NT2/D1 (cell line): ENCODE measurements at regions not wholly inside any gene's neighbourhood (a gene's known extent, or its start where the extent isn't known, plus 50 kb on each side); places are given as distances from the start of the nearest gene placed in this dataset.

Experiments
- DNase-seq: peaks from one replicate; pipeline ENCODE4 v3.0.0-alpha.2; 2011; ENCODE audit warnings: low read depth, low spot score
- H3K27me3 ChIP-seq: 2 replicates; pipeline ENCODE4 v1.6.0; 2011; ENCODE audit warnings: mild to moderate bottlenecking; ENCODE audit not compliant: insufficient read length, insufficient read depth
- H3K36me3 ChIP-seq: 2 replicates; pipeline ENCODE4 v1.6.1; 2011; ENCODE audit warnings: mild to moderate bottlenecking, low read length, mixed read lengths; ENCODE audit not compliant: insufficient read depth, insufficient read length
- H3K4me1 ChIP-seq: 2 replicates; pipeline ENCODE4 v1.5.1; 2011; ENCODE audit not compliant: insufficient read depth, insufficient read length
- H3K4me3 ChIP-seq: 2 replicates; pipeline ENCODE4 v1.5.1; 2011; ENCODE audit warnings: low read depth; ENCODE audit not compliant: insufficient read length
- H3K9ac ChIP-seq: 2 replicates; pipeline ENCODE4 v1.6.0; 2011; ENCODE audit warnings: low read depth; ENCODE audit not compliant: insufficient read length
- H3K9me3 ChIP-seq: 2 replicates; pipeline ENCODE4 v1.5.1; 2011; ENCODE audit warnings: mild to moderate bottlenecking, low read length; ENCODE audit not compliant: insufficient read depth
- SUZ12 ChIP-seq: IDR thresholded peaks from 2 replicates; pipeline ENCODE4 v1.6.1; 2011; ENCODE audit not compliant: insufficient read length, insufficient read depth; ENCODE audit errors: extremely low read depth
- YY1 ChIP-seq: IDR thresholded peaks from 2 replicates; pipeline ENCODE4 v1.6.1; 2011; ENCODE audit not compliant: insufficient read length, insufficient read depth
- ZNF274 ChIP-seq: IDR thresholded peaks from 2 replicates; pipeline ENCODE4 v1.6.1; 2011; ENCODE audit warnings: mild to moderate bottlenecking, low read depth, low read length

GRCh38 chr3:10695595-10696285, 120.3 kb upstream of the SLC6A11 start:
- TF ChIP-seq YY1 (no peak), SUZ12 (no peak), ZNF274 (no peak)
- no peaks in the 10 kb centered on the region for H3K4me1 ChIP-seq
- H3K9ac ChIP-seq, result no peak overlapping the region
- H3K36me3 ChIP-seq, result no peaks in the 10 kb centered on the region
- H3K4me3 ChIP-seq, result no peak overlapping the region
- H3K9me3 ChIP-seq, result no peaks in the 10 kb centered on the region
- peaks cover 3% of the 10 kb centered on the region for H3K27me3 ChIP-seq
- no peak for DNase-seq

GRCh38 chr3:10697918-10698317, 118.1 kb upstream of the SLC6A11 start:
- no peak for DNase-seq
- no peaks in the 10 kb centered on the region for H3K4me1 ChIP-seq
- H3K9ac ChIP-seq, result no peak overlapping the region
- no peaks in the 10 kb centered on the region for H3K9me3 ChIP-seq
- H3K36me3 ChIP-seq, result no peaks in the 10 kb centered on the region
- no peak overlapping the region for H3K4me3 ChIP-seq
- H3K27me3 ChIP-seq, result peaks cover 3% of the 10 kb centered on the region
- TF ChIP-seq ZNF274, result no peak
- no peak for TF ChIP-seq SUZ12
- TF ChIP-seq YY1, result no peak

- Histone ChIP-seq H3K9ac (no peak overlapping the region), H3K4me1 (no peaks in the 10 kb centered on the region), H3K9me3 (no peaks in the 10 kb centered on the region), H3K4me3 (no peak overlapping the region), H3K27me3 (peaks cover 3% of the 10 kb centered on the region), H3K36me3 (no peaks in the 10 kb centered on the region)
- TF ChIP-seq ZNF274 (no peak), SUZ12 (no peak), YY1 (no peak)
- no peak for DNase-seq
These were observed 115.2 kb upstream of the SLC6A11 start for GRCh38 chr3:10700821-10701220.

GRCh38 chr3:10702961-10703740, 112.9 kb upstream of the SLC6A11 start:
- DNase-seq, result peak; percentile 42
- Histone ChIP-seq H3K9ac (no peak overlapping the region), H3K9me3 (no peaks in the 10 kb centered on the region), H3K27me3 (peaks cover 22% of the 10 kb centered on the region), H3K4me1 (peaks cover 6% of the 10 kb centered on the region), H3K4me3 (no peak overlapping the region), H3K36me3 (no peaks in the 10 kb centered on the region)
- no peak for TF ChIP-seq ZNF274
- TF ChIP-seq SUZ12, result no peak
- no peak for TF ChIP-seq YY1

- no peak overlapping the region for H3K4me3 ChIP-seq
- peaks cover 29% of the 10 kb centered on the region for H3K27me3 ChIP-seq
- peaks cover 8% of the 10 kb centered on the region for H3K4me1 ChIP-seq
- no peak overlapping the region for H3K9ac ChIP-seq
- H3K36me3 ChIP-seq, result no peaks in the 10 kb centered on the region
- peak; percentile 80 for DNase-seq
- H3K9me3 ChIP-seq, result no peaks in the 10 kb centered on the region
- TF ChIP-seq ZNF274 (no peak), SUZ12 (no peak)
These were observed 112.2 kb upstream of the SLC6A11 start for GRCh38 chr3:10703875-10704274.

- H3K27me3 ChIP-seq, result peaks cover 48% of the 10 kb centered on the region
- no peak overlapping the region for H3K9ac ChIP-seq
- DNase-seq, result no peak
- TF ChIP-seq ZNF274 (no peak), YY1 (no peak), SUZ12 (no peak)
- no peak overlapping the region for H3K4me3 ChIP-seq
- peaks cover 8% of the 10 kb centered on the region for H3K4me1 ChIP-seq
- H3K9me3 ChIP-seq, result no peaks in the 10 kb centered on the region
- H3K36me3 ChIP-seq, result no peaks in the 10 kb centered on the region
These were observed 109.8 kb upstream of the SLC6A11 start for GRCh38 chr3:10706156-10706739.

- H3K9ac ChIP-seq, result peak overlapping the region; percentile 52
- DNase-seq, result no peak
- peaks cover 8% of the 10 kb centered on the region for H3K4me1 ChIP-seq
- H3K4me3 ChIP-seq, result peak overlapping the region; percentile 50
- TF ChIP-seq SUZ12 (no peak), YY1 (no peak), ZNF274 (no peak)
- no peaks in the 10 kb centered on the region for H3K36me3 ChIP-seq
- H3K27me3 ChIP-seq, result peaks cover 48% of the 10 kb centered on the region
- H3K9me3 ChIP-seq, result no peaks in the 10 kb centered on the region
These were observed 109.2 kb upstream of the SLC6A11 start for GRCh38 chr3:10706740-10707399.
